ENCODE measurements at regions not wholly inside any gene's neighbourhood (a gene's known extent, or its start where the extent isn't known, plus 50 kb on each side); places are given as distances from the start of the nearest gene placed in this dataset.
A peak's percentile ranks its signal among the peaks of the same experiment; 100 is the strongest.

GRCh38 chr20:59495166-59495565 lies 109.2 kb upstream of the PHACTR3 start:
- Histone ChIP-seq H3K27me3 (ENCODE audit: control insufficient read depth, insufficient read depth, low read length) (no peaks in the 10 kb centered on the region), H3K4me1 (ENCODE audit: control insufficient read depth, insufficient read depth, low read length) (no peaks in the 10 kb centered on the region), H3K27ac (ENCODE audit: low read length) (no peak overlapping the region), H3K9me3 (ENCODE audit: control insufficient read depth, low read depth, low read length) (peaks cover 4% of the 10 kb centered on the region), H3K36me3 (ENCODE audit: control insufficient read depth, insufficient read depth, low read length) (no peaks in the 10 kb centered on the region), H3K4me3 (ENCODE audit: low read length) (no peak overlapping the region)
- no peak for DNase-seq
- WGBS (ENCODE audit: insufficient coverage, low lambda C conversion rate) = no CpG with 5 or more reads among the region's 8 CpGs

GRCh38 chr20:59495894-59496510 lies 108.3 kb upstream of the PHACTR3 start:
- DNase-seq = peak; percentile 50 to 70
- Histone ChIP-seq H3K4me1 (ENCODE audit: control insufficient read depth, insufficient read depth, low read length) (no peaks in the 10 kb centered on the region), H3K4me3 (ENCODE audit: low read length) (no peak overlapping the region), H3K9me3 (ENCODE audit: control insufficient read depth, low read depth, low read length) (peaks cover 4% of the 10 kb centered on the region), H3K36me3 (ENCODE audit: control insufficient read depth, insufficient read depth, low read length) (no peaks in the 10 kb centered on the region), H3K27me3 (ENCODE audit: control insufficient read depth, insufficient read depth, low read length) (peaks cover 2% of the 10 kb centered on the region), H3K27ac (ENCODE audit: low read length) (no peak overlapping the region)
- WGBS (ENCODE audit: insufficient coverage, low lambda C conversion rate) = no CpG with 5 or more reads among the region's 12 CpGs

- Histone ChIP-seq H3K4me1 (ENCODE audit: control insufficient read depth, insufficient read depth, low read length) (no peaks in the 10 kb centered on the region), H3K9me3 (ENCODE audit: control insufficient read depth, low read depth, low read length) (peaks cover 4% of the 10 kb centered on the region), H3K4me3 (ENCODE audit: low read length) (no peak overlapping the region), H3K36me3 (ENCODE audit: control insufficient read depth, insufficient read depth, low read length) (no peaks in the 10 kb centered on the region), H3K27me3 (ENCODE audit: control insufficient read depth, insufficient read depth, low read length) (peaks cover 3% of the 10 kb centered on the region), H3K27ac (ENCODE audit: low read length) (no peak overlapping the region)
- WGBS (ENCODE audit: insufficient coverage, low lambda C conversion rate) = 100% methylated on average over 1 of the region's 3 CpGs
- no peak for DNase-seq
Measured at GRCh38 chr20:59498291-59498690, 106.0 kb upstream of the PHACTR3 start.

GRCh38 chr20:59499863-59500262 lies 104.5 kb upstream of the PHACTR3 start:
- no peak for DNase-seq
- Histone ChIP-seq H3K9me3 (ENCODE audit: control insufficient read depth, low read depth, low read length) (peaks cover 4% of the 10 kb centered on the region), H3K27ac (ENCODE audit: low read length) (no peak overlapping the region), H3K4me1 (ENCODE audit: control insufficient read depth, insufficient read depth, low read length) (no peaks in the 10 kb centered on the region), H3K27me3 (ENCODE audit: control insufficient read depth, insufficient read depth, low read length) (peaks cover 3% of the 10 kb centered on the region), H3K4me3 (ENCODE audit: low read length) (no peak overlapping the region), H3K36me3 (ENCODE audit: control insufficient read depth, insufficient read depth, low read length) (no peaks in the 10 kb centered on the region)

- H3K4me3 ChIP-seq (ENCODE audit: low read length) = no peak overlapping the region
- DNase-seq = no peak
- H3K27me3 ChIP-seq (ENCODE audit: control insufficient read depth, insufficient read depth, low read length) = peaks cover 2% of the 10 kb centered on the region
- no peaks in the 10 kb centered on the region for H3K36me3 ChIP-seq (ENCODE audit: control insufficient read depth, insufficient read depth, low read length)
- no CpG with 5 or more reads among the region's 3 CpGs for WGBS (ENCODE audit: insufficient coverage, low lambda C conversion rate)
- no peak overlapping the region for H3K27ac ChIP-seq (ENCODE audit: low read length)
- H3K4me1 ChIP-seq (ENCODE audit: control insufficient read depth, insufficient read depth, low read length) = no peaks in the 10 kb centered on the region
- H3K9me3 ChIP-seq (ENCODE audit: control insufficient read depth, low read depth, low read length) = no peaks in the 10 kb centered on the region
Measured at GRCh38 chr20:59508729-59509128, 95.6 kb upstream of the PHACTR3 start.

GRCh38 chr20:59512651-59513050 lies 91.7 kb upstream of the PHACTR3 start:
- peaks cover 4% of the 10 kb centered on the region for H3K4me1 ChIP-seq (ENCODE audit: control insufficient read depth, insufficient read depth, low read length)
- DNase-seq = no peak
- no peak overlapping the region for H3K4me3 ChIP-seq (ENCODE audit: low read length)
- no peak overlapping the region for H3K27ac ChIP-seq (ENCODE audit: low read length)
- H3K36me3 ChIP-seq (ENCODE audit: control insufficient read depth, insufficient read depth, low read length) = no peaks in the 10 kb centered on the region
- WGBS (ENCODE audit: insufficient coverage, low lambda C conversion rate) = 84% methylated on average over 4 of the region's 5 CpGs
- peaks cover 16% of the 10 kb centered on the region for H3K27me3 ChIP-seq (ENCODE audit: control insufficient read depth, insufficient read depth, low read length)
- H3K9me3 ChIP-seq (ENCODE audit: control insufficient read depth, low read depth, low read length) = no peaks in the 10 kb centered on the region

GRCh38 chr20:59514554-59514953 lies 89.8 kb upstream of the PHACTR3 start:
- no CpG with 5 or more reads among the region's 5 CpGs for WGBS (ENCODE audit: insufficient coverage, low lambda C conversion rate)
- H3K4me1 ChIP-seq (ENCODE audit: control insufficient read depth, insufficient read depth, low read length) = peaks cover 4% of the 10 kb centered on the region

GRCh38 chr20:59515013-59515905 lies 89.1 kb upstream of the PHACTR3 start:
- Histone ChIP-seq H3K9me3 (ENCODE audit: control insufficient read depth, low read depth, low read length) (no peaks in the 10 kb centered on the region), H3K4me3 (ENCODE audit: low read length) (no peak overlapping the region), H3K36me3 (ENCODE audit: control insufficient read depth, insufficient read depth, low read length) (no peaks in the 10 kb centered on the region), H3K4me1 (ENCODE audit: control insufficient read depth, insufficient read depth, low read length) (peaks cover 4% of the 10 kb centered on the region), H3K27ac (ENCODE audit: low read length) (no peak overlapping the region), H3K27me3 (ENCODE audit: control insufficient read depth, insufficient read depth, low read length) (peaks cover 16% of the 10 kb centered on the region)
- DNase-seq = peak; percentile 48 to 58
- WGBS (ENCODE audit: insufficient coverage, low lambda C conversion rate) = 0% methylated on average over 2 of the region's 32 CpGs

More at GRCh38 chr20:59514554-59514953, 89.8 kb upstream of the PHACTR3 start:
- DNase-seq = no peak
- Histone ChIP-seq H3K27ac (ENCODE audit: low read length) (no peak overlapping the region), H3K9me3 (ENCODE audit: control insufficient read depth, low read depth, low read length) (no peaks in the 10 kb centered on the region), H3K4me3 (ENCODE audit: low read length) (no peak overlapping the region), H3K36me3 (ENCODE audit: control insufficient read depth, insufficient read depth, low read length) (no peaks in the 10 kb centered on the region), H3K27me3 (ENCODE audit: control insufficient read depth, insufficient read depth, low read length) (peaks cover 16% of the 10 kb centered on the region)

GRCh38 chr20:59515906-59516209 lies 88.5 kb upstream of the PHACTR3 start:
- no peak for DNase-seq
- Histone ChIP-seq H3K4me1 (ENCODE audit: control insufficient read depth, insufficient read depth, low read length) (peaks cover 4% of the 10 kb centered on the region), H3K4me3 (ENCODE audit: low read length) (no peak overlapping the region), H3K27me3 (ENCODE audit: control insufficient read depth, insufficient read depth, low read length) (peaks cover 16% of the 10 kb centered on the region), H3K36me3 (ENCODE audit: control insufficient read depth, insufficient read depth, low read length) (no peaks in the 10 kb centered on the region), H3K27ac (ENCODE audit: low read length) (no peak overlapping the region), H3K9me3 (ENCODE audit: control insufficient read depth, low read depth, low read length) (no peaks in the 10 kb centered on the region)
- WGBS (ENCODE audit: insufficient coverage, low lambda C conversion rate) = 100% methylated on average over 1 of the region's 3 CpGs

- H3K36me3 ChIP-seq (ENCODE audit: control insufficient read depth, insufficient read depth, low read length) = no peaks in the 10 kb centered on the region
- WGBS (ENCODE audit: insufficient coverage, low lambda C conversion rate) = no CpG with 5 or more reads among the region's 3 CpGs
- no peak overlapping the region for H3K4me3 ChIP-seq (ENCODE audit: low read length)
- DNase-seq = peak; percentile 16 to 39
- no peaks in the 10 kb centered on the region for H3K9me3 ChIP-seq (ENCODE audit: control insufficient read depth, low read depth, low read length)
- no peak overlapping the region for H3K27ac ChIP-seq (ENCODE audit: low read length)
- H3K4me1 ChIP-seq (ENCODE audit: control insufficient read depth, insufficient read depth, low read length) = peaks cover 4% of the 10 kb centered on the region
- H3K27me3 ChIP-seq (ENCODE audit: control insufficient read depth, insufficient read depth, low read length) = peaks cover 13% of the 10 kb centered on the region
Measured at GRCh38 chr20:59518881-59519706, 85.2 kb upstream of the PHACTR3 start.
